GM23338 (cell line): ENCODE measurements at regions not wholly inside any gene's neighbourhood (a gene's known extent, or its start where the extent isn't known, plus 50 kb on each side); places are given as distances from the start of the nearest gene placed in this dataset.

ENCODE experiments used
- ATAC-seq: fragments of 200-7000 bp; cut with Tn5 transposase; 3 replicates; pipeline ENCODE4 v1.9.1; 2020
- DNase-seq: peaks from one replicate; pipeline ENCODE4 v3.0.0-alpha.2; 2015; ENCODE audit warnings: low spot score
- H2AFZ ChIP-seq: fragments of 200-600 bp; sonication (generic); 2 replicates; pipeline ENCODE4 v1.8.0; 2016; ENCODE audit warnings: antibody characterized with exemption, mild to moderate bottlenecking, moderate library complexity
- H3F3A ChIP-seq: fragments of 200-600 bp; sonication (generic); replicated peaks from 2 replicates; pipeline ENCODE4 v1.8.0; 2017; ENCODE audit warnings: antibody characterized with exemption, mixed run types, low read depth
- H3K27ac ChIP-seq: fragments of 200-600 bp; sonication (generic); 2 replicates; pipeline ENCODE4 v1.6.1; 2016; ENCODE audit warnings: low read depth
- H3K27me3 ChIP-seq: fragments of 200-600 bp; sonication (generic); 2 replicates; pipeline ENCODE4 v1.8.0; 2016; ENCODE audit warnings: mild to moderate bottlenecking, mixed run types, moderate library complexity; ENCODE audit not compliant: insufficient read depth
- H3K36me3 ChIP-seq: fragments of 200-600 bp; sonication (generic); 2 replicates; pipeline ENCODE4 v1.8.0; 2016; ENCODE audit warnings: mild to moderate bottlenecking; ENCODE audit not compliant: insufficient read depth
- H3K4me1 ChIP-seq: fragments of 200-600 bp; sonication (generic); 2 replicates; pipeline ENCODE4 v1.8.0; 2016; ENCODE audit warnings: mild to moderate bottlenecking, moderate library complexity; ENCODE audit not compliant: insufficient read depth
- H3K4me2 ChIP-seq: fragments of 200-600 bp; sonication (generic); 2 replicates; pipeline ENCODE4 v1.7.1; 2017; ENCODE audit warnings: mixed run types
- H3K4me3 ChIP-seq: fragments of 200-600 bp; sonication (generic); 2 replicates; pipeline ENCODE4 v1.6.1; 2016; ENCODE audit warnings: mixed run types
- H3K79me2 ChIP-seq: fragments of 200-600 bp; sonication (generic); replicated peaks from 2 replicates; pipeline ENCODE4 v1.8.0; 2017; ENCODE audit warnings: mild to moderate bottlenecking; ENCODE audit not compliant: insufficient read depth
- H3K9me2 ChIP-seq: fragments of 200-600 bp; sonication (generic); 2 replicates; pipeline ENCODE4 v1.8.0; 2017; ENCODE audit not compliant: insufficient read depth
- H4K20me1 ChIP-seq: fragments of 200-600 bp; sonication (generic); replicated peaks from 2 replicates; pipeline ENCODE4 v1.8.0; 2017; ENCODE audit warnings: mild to moderate bottlenecking; ENCODE audit not compliant: insufficient read depth
- H3K27ac Mint-ChIP-seq: 2 replicates; pipeline ENCODE4 v1.8.0; 2020; ENCODE audit warnings: inconsistent platforms, mild to moderate bottlenecking, moderate library complexity, mixed read lengths
- H3K27me3 Mint-ChIP-seq: 3 replicates; pipeline ENCODE4 v1.8.0; 2022; ENCODE audit warnings: low read depth, mild to moderate bottlenecking, moderate library complexity, mixed read lengths, inconsistent platforms; ENCODE audit not compliant: insufficient read depth, poor library complexity
- H3K36me3 Mint-ChIP-seq: 3 replicates; pipeline ENCODE4 v1.8.0; 2021; ENCODE audit warnings: low read depth, mild to moderate bottlenecking, inconsistent platforms, moderate library complexity, mixed read lengths
- H3K4me1 Mint-ChIP-seq: 3 replicates; pipeline ENCODE4 v1.8.0; 2020; ENCODE audit warnings: mild to moderate bottlenecking, inconsistent platforms, mixed read lengths
- H3K4me3 Mint-ChIP-seq: 3 replicates; pipeline ENCODE4 v1.8.0; 2021; ENCODE audit warnings: moderate library complexity, mild to moderate bottlenecking, inconsistent platforms, mixed read lengths
- H3K9me3 Mint-ChIP-seq: 3 replicates; pipeline ENCODE4 v1.8.0; 2020; ENCODE audit warnings: moderate library complexity, mild to moderate bottlenecking, inconsistent platforms, mixed read lengths
- CREB1 ChIP-seq: fragments of 250-450 bp; sonication (Bioruptor Pico); IDR thresholded peaks from 2 replicates; pipeline ENCODE4 v1.5.0; 2020; ENCODE audit warnings: low read depth, mild to moderate bottlenecking, moderate library complexity
- EZH2 ChIP-seq: fragments of 200-600 bp; sonication (generic); IDR thresholded peaks from one replicate; pipeline ENCODE4 v1.8.0; 2017; ENCODE audit warnings: antibody characterized with exemption, mild to moderate bottlenecking, low read depth; ENCODE audit not compliant: unreplicated experiment
- EZH2phosphoT487 ChIP-seq: fragments of 200-600 bp; sonication (generic); IDR thresholded peaks from one replicate; pipeline ENCODE4 v1.8.1; 2018; ENCODE audit warnings: antibody characterized with exemption; ENCODE audit not compliant: unreplicated experiment
- JUNB ChIP-seq: IDR thresholded peaks from one replicate; pipeline ENCODE4 v1.6.1; 2016; ENCODE audit warnings: antibody characterized with exemption; ENCODE audit not compliant: unreplicated experiment
- NANOG ChIP-seq: IDR thresholded peaks from 2 replicates; pipeline ENCODE4 v1.6.1; 2016; ENCODE audit warnings: antibody characterized with exemption, borderline replicate concordance
- POLR2AphosphoS5 ChIP-seq: IDR thresholded peaks from 2 replicates; pipeline ENCODE4 v1.6.1; 2016; ENCODE audit warnings: antibody characterized with exemption, low read depth
- STAT1 ChIP-seq: IDR thresholded peaks from one replicate; pipeline ENCODE4 v1.6.1; 2016; ENCODE audit warnings: antibody characterized with exemption; ENCODE audit not compliant: unreplicated experiment
- ZNF114 ChIP-seq: fragments of 250-450 bp; sonication (Bioruptor Pico); IDR thresholded peaks from 2 replicates; pipeline ENCODE4 v1.5.0; 2020; ENCODE audit warnings: mild to moderate bottlenecking, moderate library complexity
- ZNF331 ChIP-seq: fragments of 250-450 bp; sonication (Bioruptor Pico); IDR thresholded peaks from 2 replicates; pipeline ENCODE4 v1.5.0; 2020; ENCODE audit warnings: low read depth, mild to moderate bottlenecking, moderate library complexity
- TF ChIP-seq, protein P1 (sequence below): IDR thresholded peaks from 2 replicates; pipeline ENCODE4 v1.6.1; 2016; ENCODE audit warnings: antibody characterized with exemption
- TF ChIP-seq, protein P2 (sequence below): IDR thresholded peaks from one replicate; pipeline ENCODE4 v1.6.1; 2018; ENCODE audit warnings: antibody characterized with exemption; ENCODE audit not compliant: unreplicated experiment
- TF ChIP-seq, protein P3 (sequence below), 2 experiments: fragments of 200-600 bp in 1 of 2; sonication (generic) in 1 of 2; conservative IDR thresholded peaks; 2 replicates each; pipeline versions ENCODE4 v1.5.1 to v1.6.1; 2016 to 2017; ENCODE audit warnings: antibody characterized with exemption in 2 of 2, low read depth in 2 of 2, mild to moderate bottlenecking in 2 of 2, moderate library complexity in 1 of 2
- TF ChIP-seq, protein P4 (sequence below): fragments of 250-450 bp; sonication (Bioruptor Pico); IDR thresholded peaks from 2 replicates; pipeline ENCODE4 v1.5.0; 2020; ENCODE audit warnings: mild to moderate bottlenecking, moderate library complexity

DNA sequence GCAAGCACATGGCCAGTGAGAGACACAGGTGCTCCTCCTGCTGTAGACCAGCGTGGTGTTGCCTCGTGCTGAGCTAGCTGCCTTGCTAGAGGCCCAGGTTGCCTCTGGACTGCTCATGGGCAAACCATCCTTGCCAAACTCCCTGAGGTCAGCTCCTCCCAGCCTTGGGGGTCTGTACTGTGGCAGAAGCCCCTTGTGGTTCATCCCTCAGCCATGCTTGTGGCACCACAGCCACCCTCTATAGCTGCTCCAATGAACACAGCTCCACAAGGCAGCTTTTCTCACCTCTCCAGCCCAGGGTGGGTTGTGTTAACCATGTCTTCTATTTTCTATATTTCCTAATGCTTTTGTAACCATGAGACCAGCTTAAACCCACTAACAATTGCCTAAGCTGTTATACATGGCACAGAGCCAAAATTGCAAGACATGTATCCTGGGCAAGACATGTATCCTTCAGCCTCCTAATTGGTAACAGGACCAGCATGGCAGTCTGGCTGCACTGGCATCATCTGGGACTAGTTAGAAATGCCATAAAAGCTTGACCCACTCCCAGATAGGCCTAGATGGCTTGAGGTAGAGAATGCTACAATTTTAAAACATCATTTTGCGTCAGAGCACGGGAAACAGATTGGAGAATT, 183.1 kb upstream of the S1PR3 start:
- TF ChIP-seq POLR2AphosphoS5 (no peak), STAT1 (no peak), CREB1 (no peak), EZH2phosphoT487 (no peak), ZNF114 (CRISPR knock-in tag) (no peak), JUNB (no peak), NANOG (no peak), ZNF331 (no peak), EZH2 (no peak)
- TF ChIP-seq, protein P1, sequence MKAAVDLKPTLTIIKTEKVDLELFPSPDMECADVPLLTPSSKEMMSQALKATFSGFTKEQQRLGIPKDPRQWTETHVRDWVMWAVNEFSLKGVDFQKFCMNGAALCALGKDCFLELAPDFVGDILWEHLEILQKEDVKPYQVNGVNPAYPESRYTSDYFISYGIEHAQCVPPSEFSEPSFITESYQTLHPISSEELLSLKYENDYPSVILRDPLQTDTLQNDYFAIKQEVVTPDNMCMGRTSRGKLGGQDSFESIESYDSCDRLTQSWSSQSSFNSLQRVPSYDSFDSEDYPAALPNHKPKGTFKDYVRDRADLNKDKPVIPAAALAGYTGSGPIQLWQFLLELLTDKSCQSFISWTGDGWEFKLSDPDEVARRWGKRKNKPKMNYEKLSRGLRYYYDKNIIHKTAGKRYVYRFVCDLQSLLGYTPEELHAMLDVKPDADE, result no peak
- TF ChIP-seq, protein P2, sequence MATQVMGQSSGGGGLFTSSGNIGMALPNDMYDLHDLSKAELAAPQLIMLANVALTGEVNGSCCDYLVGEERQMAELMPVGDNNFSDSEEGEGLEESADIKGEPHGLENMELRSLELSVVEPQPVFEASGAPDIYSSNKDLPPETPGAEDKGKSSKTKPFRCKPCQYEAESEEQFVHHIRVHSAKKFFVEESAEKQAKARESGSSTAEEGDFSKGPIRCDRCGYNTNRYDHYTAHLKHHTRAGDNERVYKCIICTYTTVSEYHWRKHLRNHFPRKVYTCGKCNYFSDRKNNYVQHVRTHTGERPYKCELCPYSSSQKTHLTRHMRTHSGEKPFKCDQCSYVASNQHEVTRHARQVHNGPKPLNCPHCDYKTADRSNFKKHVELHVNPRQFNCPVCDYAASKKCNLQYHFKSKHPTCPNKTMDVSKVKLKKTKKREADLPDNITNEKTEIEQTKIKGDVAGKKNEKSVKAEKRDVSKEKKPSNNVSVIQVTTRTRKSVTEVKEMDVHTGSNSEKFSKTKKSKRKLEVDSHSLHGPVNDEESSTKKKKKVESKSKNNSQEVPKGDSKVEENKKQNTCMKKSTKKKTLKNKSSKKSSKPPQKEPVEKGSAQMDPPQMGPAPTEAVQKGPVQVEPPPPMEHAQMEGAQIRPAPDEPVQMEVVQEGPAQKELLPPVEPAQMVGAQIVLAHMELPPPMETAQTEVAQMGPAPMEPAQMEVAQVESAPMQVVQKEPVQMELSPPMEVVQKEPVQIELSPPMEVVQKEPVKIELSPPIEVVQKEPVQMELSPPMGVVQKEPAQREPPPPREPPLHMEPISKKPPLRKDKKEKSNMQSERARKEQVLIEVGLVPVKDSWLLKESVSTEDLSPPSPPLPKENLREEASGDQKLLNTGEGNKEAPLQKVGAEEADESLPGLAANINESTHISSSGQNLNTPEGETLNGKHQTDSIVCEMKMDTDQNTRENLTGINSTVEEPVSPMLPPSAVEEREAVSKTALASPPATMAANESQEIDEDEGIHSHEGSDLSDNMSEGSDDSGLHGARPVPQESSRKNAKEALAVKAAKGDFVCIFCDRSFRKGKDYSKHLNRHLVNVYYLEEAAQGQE, result no peak
- TF ChIP-seq, protein P3, sequence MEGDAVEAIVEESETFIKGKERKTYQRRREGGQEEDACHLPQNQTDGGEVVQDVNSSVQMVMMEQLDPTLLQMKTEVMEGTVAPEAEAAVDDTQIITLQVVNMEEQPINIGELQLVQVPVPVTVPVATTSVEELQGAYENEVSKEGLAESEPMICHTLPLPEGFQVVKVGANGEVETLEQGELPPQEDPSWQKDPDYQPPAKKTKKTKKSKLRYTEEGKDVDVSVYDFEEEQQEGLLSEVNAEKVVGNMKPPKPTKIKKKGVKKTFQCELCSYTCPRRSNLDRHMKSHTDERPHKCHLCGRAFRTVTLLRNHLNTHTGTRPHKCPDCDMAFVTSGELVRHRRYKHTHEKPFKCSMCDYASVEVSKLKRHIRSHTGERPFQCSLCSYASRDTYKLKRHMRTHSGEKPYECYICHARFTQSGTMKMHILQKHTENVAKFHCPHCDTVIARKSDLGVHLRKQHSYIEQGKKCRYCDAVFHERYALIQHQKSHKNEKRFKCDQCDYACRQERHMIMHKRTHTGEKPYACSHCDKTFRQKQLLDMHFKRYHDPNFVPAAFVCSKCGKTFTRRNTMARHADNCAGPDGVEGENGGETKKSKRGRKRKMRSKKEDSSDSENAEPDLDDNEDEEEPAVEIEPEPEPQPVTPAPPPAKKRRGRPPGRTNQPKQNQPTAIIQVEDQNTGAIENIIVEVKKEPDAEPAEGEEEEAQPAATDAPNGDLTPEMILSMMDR (conservative IDR thresholded peaks at IDR 0.05; ENCODE audit: low read depth in 2 of 2), result no peak
- TF ChIP-seq, protein P4, sequence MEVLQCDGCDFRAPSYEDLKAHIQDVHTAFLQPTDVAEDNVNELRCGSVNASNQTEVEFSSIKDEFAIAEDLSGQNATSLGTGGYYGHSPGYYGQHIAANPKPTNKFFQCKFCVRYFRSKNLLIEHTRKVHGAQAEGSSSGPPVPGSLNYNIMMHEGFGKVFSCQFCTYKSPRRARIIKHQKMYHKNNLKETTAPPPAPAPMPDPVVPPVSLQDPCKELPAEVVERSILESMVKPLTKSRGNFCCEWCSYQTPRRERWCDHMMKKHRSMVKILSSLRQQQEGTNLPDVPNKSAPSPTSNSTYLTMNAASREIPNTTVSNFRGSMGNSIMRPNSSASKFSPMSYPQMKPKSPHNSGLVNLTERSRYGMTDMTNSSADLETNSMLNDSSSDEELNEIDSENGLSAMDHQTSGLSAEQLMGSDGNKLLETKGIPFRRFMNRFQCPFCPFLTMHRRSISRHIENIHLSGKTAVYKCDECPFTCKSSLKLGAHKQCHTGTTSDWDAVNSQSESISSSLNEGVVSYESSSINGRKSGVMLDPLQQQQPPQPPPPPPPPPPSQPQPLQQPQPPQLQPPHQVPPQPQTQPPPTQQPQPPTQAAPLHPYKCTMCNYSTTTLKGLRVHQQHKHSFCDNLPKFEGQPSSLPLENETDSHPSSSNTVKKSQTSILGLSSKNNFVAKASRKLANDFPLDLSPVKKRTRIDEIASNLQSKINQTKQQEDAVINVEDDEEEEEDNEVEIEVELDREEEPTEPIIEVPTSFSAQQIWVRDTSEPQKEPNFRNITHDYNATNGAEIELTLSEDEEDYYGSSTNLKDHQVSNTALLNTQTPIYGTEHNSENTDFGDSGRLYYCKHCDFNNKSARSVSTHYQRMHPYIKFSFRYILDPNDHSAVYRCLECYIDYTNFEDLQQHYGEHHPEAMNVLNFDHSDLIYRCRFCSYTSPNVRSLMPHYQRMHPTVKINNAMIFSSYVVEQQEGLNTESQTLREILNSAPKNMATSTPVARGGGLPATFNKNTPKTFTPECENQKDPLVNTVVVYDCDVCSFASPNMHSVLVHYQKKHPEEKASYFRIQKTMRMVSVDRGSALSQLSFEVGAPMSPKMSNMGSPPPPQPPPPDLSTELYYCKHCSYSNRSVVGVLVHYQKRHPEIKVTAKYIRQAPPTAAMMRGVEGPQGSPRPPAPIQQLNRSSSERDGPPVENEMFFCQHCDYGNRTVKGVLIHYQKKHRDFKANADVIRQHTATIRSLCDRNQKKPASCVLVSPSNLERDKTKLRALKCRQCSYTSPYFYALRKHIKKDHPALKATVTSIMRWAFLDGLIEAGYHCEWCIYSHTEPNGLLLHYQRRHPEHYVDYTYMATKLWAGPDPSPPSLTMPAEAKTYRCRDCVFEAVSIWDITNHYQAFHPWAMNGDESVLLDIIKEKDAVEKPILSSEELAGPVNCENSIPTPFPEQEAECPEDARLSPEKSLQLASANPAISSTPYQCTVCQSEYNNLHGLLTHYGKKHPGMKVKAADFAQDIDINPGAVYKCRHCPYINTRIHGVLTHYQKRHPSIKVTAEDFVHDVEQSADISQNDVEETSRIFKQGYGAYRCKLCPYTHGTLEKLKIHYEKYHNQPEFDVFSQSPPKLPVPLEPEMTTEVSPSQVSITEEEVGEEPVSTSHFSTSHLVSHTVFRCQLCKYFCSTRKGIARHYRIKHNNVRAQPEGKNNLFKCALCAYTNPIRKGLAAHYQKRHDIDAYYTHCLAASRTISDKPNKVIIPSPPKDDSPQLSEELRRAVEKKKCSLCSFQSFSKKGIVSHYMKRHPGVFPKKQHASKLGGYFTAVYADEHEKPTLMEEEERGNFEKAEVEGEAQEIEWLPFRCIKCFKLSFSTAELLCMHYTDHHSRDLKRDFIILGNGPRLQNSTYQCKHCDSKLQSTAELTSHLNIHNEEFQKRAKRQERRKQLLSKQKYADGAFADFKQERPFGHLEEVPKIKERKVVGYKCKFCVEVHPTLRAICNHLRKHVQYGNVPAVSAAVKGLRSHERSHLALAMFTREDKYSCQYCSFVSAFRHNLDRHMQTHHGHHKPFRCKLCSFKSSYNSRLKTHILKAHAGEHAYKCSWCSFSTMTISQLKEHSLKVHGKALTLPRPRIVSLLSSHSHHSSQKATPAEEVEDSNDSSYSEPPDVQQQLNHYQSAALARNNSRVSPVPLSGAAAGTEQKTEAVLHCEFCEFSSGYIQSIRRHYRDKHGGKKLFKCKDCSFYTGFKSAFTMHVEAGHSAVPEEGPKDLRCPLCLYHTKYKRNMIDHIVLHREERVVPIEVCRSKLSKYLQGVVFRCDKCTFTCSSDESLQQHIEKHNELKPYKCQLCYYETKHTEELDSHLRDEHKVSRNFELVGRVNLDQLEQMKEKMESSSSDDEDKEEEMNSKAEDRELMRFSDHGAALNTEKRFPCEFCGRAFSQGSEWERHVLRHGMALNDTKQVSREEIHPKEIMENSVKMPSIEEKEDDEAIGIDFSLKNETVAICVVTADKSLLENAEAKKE (CRISPR knock-in tag), result no peak
- no peaks in the 10 kb centered on the region for H3K36me3 Mint-ChIP-seq
- Histone ChIP-seq H2AFZ (no peak overlapping the region), H3K4me3 (no peak overlapping the region), H3F3A (no peaks in the 10 kb centered on the region), H4K20me1 (no peaks in the 10 kb centered on the region), H3K9me2 (peaks cover 6% of the 10 kb centered on the region), H3K4me1 (no peaks in the 10 kb centered on the region), H3K4me2 (no peak overlapping the region), H3K27ac (no peak overlapping the region), H3K27me3 (no peaks in the 10 kb centered on the region), H3K79me2 (no peaks in the 10 kb centered on the region), H3K36me3 (no peaks in the 10 kb centered on the region)
- ATAC-seq (no peak), DNase-seq (no peak)
- H3K27me3 Mint-ChIP-seq, result peaks cover 5% of the 10 kb centered on the region
- no peaks in the 10 kb centered on the region for H3K9me3 Mint-ChIP-seq
- no peak overlapping the region for H3K27ac Mint-ChIP-seq
- peaks cover 9% of the 10 kb centered on the region for H3K4me1 Mint-ChIP-seq
- H3K4me3 Mint-ChIP-seq, result no peak overlapping the region
